Colonic mucosa (tissue), 4 donors: ENCODE measurements at regions not wholly inside any gene's neighbourhood (a gene's known extent, or its start where the extent isn't known, plus 50 kb on each side); places are given as distances from the start of the nearest gene placed in this dataset.
"Not testable (repeated sequence)": the region's sequence is repeated elsewhere in the genome, so short reads cannot be mapped to it uniquely, and the experiment has no call there.

Source experiments
- DNase-seq: peaks from one replicate; pipeline ENCODE4 v3.0.0-alpha.2; 2020
- H3K27ac ChIP-seq: fragments of 200-600 bp; one replicate; pipeline ENCODE4 v1.8.0; 2021
- H3K27me3 ChIP-seq: fragments of 200-600 bp; one replicate; pipeline ENCODE4 v1.8.0; 2021
- H3K36me3 ChIP-seq: fragments of 200-600 bp; one replicate; pipeline ENCODE4 v1.8.0; 2021
- H3K4me1 ChIP-seq: fragments of 200-600 bp; one replicate; pipeline ENCODE4 v1.8.0; 2021; ENCODE audit warnings: mild to moderate bottlenecking
- H3K4me3 ChIP-seq: fragments of 200-600 bp; one replicate; pipeline ENCODE4 v1.8.0; 2021
- H3K9ac ChIP-seq, 2 donors: one replicate each; pipeline ENCODE4 v1.7.0; 2013; ENCODE audit warnings: control low read depth in 2 of 2, low read depth in 2 of 2, low read length in 2 of 2
- H3K9me3 ChIP-seq: fragments of 200-600 bp; one replicate; pipeline ENCODE4 v1.8.0; 2021
- intact Hi-C: fragments of 100-400 bp; cut with DNase I; formaldehyde crosslinking; loops from one replicate; pipeline ENCODE4 v1.14.1; 2022
- TF ChIP-seq, protein P1 (sequence below): fragments of 200-600 bp; IDR thresholded peaks from one replicate; pipeline ENCODE4 v1.8.0; 2022; ENCODE audit warnings: antibody characterized with exemption, mild to moderate bottlenecking
- donor health status: healthy.
- donor health status: DM: no; HTN: no; CAD: no.
- donor health status: DM: no; HTN: no; CAD: no.

DNA sequence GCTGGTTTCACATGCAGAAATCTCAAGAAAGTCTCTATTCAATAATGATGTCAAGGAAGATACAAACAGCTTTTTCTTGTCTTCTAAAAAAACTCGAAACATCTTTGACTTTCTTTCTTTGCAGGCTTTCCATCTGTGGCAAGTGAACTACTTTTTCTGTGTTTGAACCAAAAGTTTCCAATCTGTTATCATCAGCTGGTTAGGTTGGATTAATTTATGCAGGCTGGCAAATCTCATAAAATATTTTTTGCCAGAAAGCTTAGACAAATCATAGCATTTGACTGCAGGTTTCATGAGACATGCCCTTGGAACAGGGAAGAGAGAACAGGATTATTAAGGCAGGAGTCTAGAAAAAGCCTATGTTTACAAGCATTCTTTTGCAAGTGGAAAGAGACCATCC, 86.1 kb upstream of the ARHGAP42 start:
- H3K4me3 ChIP-seq: no peak overlapping the region
- no peaks in the 10 kb centered on the region for H3K27me3 ChIP-seq
- intact Hi-C loops: no loop called here
- H3K9me3 ChIP-seq: no peaks in the 10 kb centered on the region
- TF ChIP-seq, protein P1, sequence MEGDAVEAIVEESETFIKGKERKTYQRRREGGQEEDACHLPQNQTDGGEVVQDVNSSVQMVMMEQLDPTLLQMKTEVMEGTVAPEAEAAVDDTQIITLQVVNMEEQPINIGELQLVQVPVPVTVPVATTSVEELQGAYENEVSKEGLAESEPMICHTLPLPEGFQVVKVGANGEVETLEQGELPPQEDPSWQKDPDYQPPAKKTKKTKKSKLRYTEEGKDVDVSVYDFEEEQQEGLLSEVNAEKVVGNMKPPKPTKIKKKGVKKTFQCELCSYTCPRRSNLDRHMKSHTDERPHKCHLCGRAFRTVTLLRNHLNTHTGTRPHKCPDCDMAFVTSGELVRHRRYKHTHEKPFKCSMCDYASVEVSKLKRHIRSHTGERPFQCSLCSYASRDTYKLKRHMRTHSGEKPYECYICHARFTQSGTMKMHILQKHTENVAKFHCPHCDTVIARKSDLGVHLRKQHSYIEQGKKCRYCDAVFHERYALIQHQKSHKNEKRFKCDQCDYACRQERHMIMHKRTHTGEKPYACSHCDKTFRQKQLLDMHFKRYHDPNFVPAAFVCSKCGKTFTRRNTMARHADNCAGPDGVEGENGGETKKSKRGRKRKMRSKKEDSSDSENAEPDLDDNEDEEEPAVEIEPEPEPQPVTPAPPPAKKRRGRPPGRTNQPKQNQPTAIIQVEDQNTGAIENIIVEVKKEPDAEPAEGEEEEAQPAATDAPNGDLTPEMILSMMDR: no peak
- H3K36me3 ChIP-seq: no peaks in the 10 kb centered on the region
- H3K9ac ChIP-seq: no peak overlapping the region
- H3K4me1 ChIP-seq: no peaks in the 10 kb centered on the region
- DNase-seq: no peak
- no peak overlapping the region for H3K27ac ChIP-seq

- H3K9me3 ChIP-seq: no peaks in the 10 kb centered on the region
- no peak overlapping the region for H3K4me3 ChIP-seq
- no peak for DNase-seq
- H3K27me3 ChIP-seq: no peaks in the 10 kb centered on the region
- H3K36me3 ChIP-seq: no peaks in the 10 kb centered on the region
- TF ChIP-seq, protein P1: no peak
- H3K27ac ChIP-seq: no peak overlapping the region
- no peak overlapping the region for H3K9ac ChIP-seq
- intact Hi-C loops: no loop called here
- H3K4me1 ChIP-seq: no peaks in the 10 kb centered on the region
These were observed 84.4 kb upstream of the ARHGAP42 start for GRCh38 chr11:100602716-100603115.

DNA sequence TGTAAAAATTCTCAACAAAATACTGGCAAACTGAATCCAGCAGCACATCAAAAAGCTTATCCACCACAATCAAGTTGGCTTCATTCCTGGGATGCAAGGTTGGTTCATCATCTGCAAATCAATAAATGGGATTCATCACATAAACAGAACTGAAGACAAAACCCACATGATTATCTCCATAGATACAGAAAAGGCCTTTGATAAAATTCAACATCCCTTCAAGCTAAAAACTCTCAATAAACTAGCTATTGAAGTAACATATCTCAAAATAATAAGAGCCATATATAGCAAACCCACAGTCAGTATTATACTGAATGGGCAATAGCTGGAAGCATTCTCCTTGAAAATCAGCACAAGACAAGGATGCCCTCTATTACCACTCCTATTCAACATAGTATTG, 79.3 kb upstream of the ARHGAP42 start:
- not testable (repeated sequence) for H3K27me3 ChIP-seq, DNase-seq, H3K4me1 ChIP-seq

GRCh38 chr11:100612766-100613165, 74.3 kb upstream of the ARHGAP42 start:
- intact Hi-C loops: no loop called here

More for the DNA sequence above, 79.3 kb upstream of the ARHGAP42 start:
- H3K36me3 ChIP-seq, H3K27ac ChIP-seq, H3K4me3 ChIP-seq, H3K9ac ChIP-seq, H3K9me3 ChIP-seq, intact Hi-C loops: not testable (repeated sequence)

DNA sequence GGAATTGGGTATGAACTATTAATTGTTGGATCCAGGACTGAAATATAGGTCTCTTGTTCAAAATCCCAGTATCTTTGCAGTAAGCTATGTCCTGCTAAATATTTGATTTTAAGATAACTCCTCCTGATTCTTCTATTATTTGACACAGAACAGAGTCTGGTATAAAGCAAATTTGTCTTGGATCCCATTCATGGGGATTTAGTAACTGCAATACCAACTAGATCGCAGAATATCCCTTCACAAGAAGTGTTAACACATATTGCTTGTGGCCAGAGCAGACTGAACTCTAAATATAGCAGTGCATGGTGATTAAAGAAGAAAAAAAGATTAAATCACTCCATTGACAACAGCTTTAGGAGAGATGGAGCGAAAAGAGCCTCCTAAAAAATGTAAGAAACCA, 68.2 kb upstream of the ARHGAP42 start:
- TF ChIP-seq, protein P1: no peak
- H3K4me1 ChIP-seq: no peaks in the 10 kb centered on the region
- no peaks in the 10 kb centered on the region for H3K9me3 ChIP-seq
- no peak overlapping the region for H3K9ac ChIP-seq
- DNase-seq: no peak
- intact Hi-C loops: no loop called here
- no peaks in the 10 kb centered on the region for H3K36me3 ChIP-seq
- no peak overlapping the region for H3K4me3 ChIP-seq
- no peaks in the 10 kb centered on the region for H3K27me3 ChIP-seq
- H3K27ac ChIP-seq: no peak overlapping the region

More at GRCh38 chr11:100612766-100613165, 74.3 kb upstream of the ARHGAP42 start:
- Histone ChIP-seq H3K9ac (no peak overlapping the region), H3K36me3 (no peaks in the 10 kb centered on the region), H3K4me1 (no peaks in the 10 kb centered on the region), H3K9me3 (no peaks in the 10 kb centered on the region), H3K4me3 (no peak overlapping the region), H3K27me3 (no peaks in the 10 kb centered on the region), H3K27ac (no peak overlapping the region)
- TF ChIP-seq, protein P1: no peak
- no peak for DNase-seq

- TF ChIP-seq, protein P1: no peak
- Histone ChIP-seq H3K4me3 (no peak overlapping the region), H3K27ac (no peak overlapping the region), H3K9ac (no peak overlapping the region), H3K9me3 (no peaks in the 10 kb centered on the region), H3K4me1 (no peaks in the 10 kb centered on the region), H3K36me3 (no peaks in the 10 kb centered on the region), H3K27me3 (no peaks in the 10 kb centered on the region)
- intact Hi-C loops: no loop called here
- no peak for DNase-seq
These were observed 67.6 kb upstream of the ARHGAP42 start for GRCh38 chr11:100619484-100619883.
